IMR-90 (cell line): ENCODE measurements at regions not wholly inside any gene's neighbourhood (a gene's known extent, or its start where the extent isn't known, plus 50 kb on each side); places are given as distances from the start of the nearest gene placed in this dataset.

ENCODE experiments used
- ATAC-seq: fragments of 200-7000 bp; cut with Tn5 transposase; 2 replicates; pipeline ENCODE4 v1.9.1; 2020; ENCODE audit warnings: low read depth, mild to moderate bottlenecking, moderate library complexity
- BruUV-seq: library from RNA; stranded (reverse); fragments of 400-500 nt; replicated peaks from 2 replicates; lab custom pipeline; 2021; lab: Mats Ljungman, UMichigan
- CTCF ChIA-PET: fragments of 300-600 bp; formaldehyde crosslinking; extraction: SDS; loops from one replicate; lab custom pipeline; 2021; ENCODE audit warnings: antibody characterized with exemption; lab: Yijun Ruan, JAX
- POLR2A ChIA-PET: fragments of 300-600 bp; sonication (Branson Sonifier 250); formaldehyde crosslinking; loops from one replicate; lab custom pipeline; 2022; ENCODE audit warnings: antibody characterized with exemption; ENCODE audit not compliant: unreplicated experiment; lab: Charles Lee
- DNase-seq: peaks from one replicate; pipeline ENCODE4 v3.0.0; 2013
- H2AFZ ChIP-seq: replicated peaks from 2 replicates; pipeline ENCODE3; 2013; ENCODE audit warnings: low read length, mild to moderate bottlenecking; ENCODE audit not compliant: poor library complexity
- H2AK5ac ChIP-seq: 2 replicates; pipeline ENCODE4 v1.6.1; 2013; ENCODE audit warnings: low read depth, low read length, inconsistent platforms
- H2AK9ac ChIP-seq: replicated peaks from 2 replicates; pipeline ENCODE3; 2013; ENCODE audit warnings: mild to moderate bottlenecking, low read depth, low read length, moderate library complexity; ENCODE audit not compliant: poor library complexity
- H2BK120ac ChIP-seq: 2 replicates; pipeline ENCODE4 v1.6.1; 2013; ENCODE audit warnings: low read depth, low read length, inconsistent platforms
- H2BK15ac ChIP-seq: 3 replicates; pipeline ENCODE4 v1.6.1; 2013; ENCODE audit warnings: low read depth, low read length, inconsistent platforms
- H2BK20ac ChIP-seq: 2 replicates; pipeline ENCODE4 v1.6.1; 2013; ENCODE audit warnings: low read depth, mild to moderate bottlenecking, inconsistent platforms, low read length, moderate library complexity
- H2BK5ac ChIP-seq: 2 replicates; pipeline ENCODE4 v1.6.1; 2013; ENCODE audit warnings: mild to moderate bottlenecking, low read depth, low read length, inconsistent platforms; ENCODE audit not compliant: poor library complexity, severe bottlenecking
- H3K14ac ChIP-seq: replicated peaks from 2 replicates; pipeline ENCODE4 v1.6.1; 2013; ENCODE audit warnings: low read depth, low read length, inconsistent platforms
- H3K18ac ChIP-seq: 2 replicates; pipeline ENCODE4 v1.6.1; 2013; ENCODE audit warnings: low read depth, low read length, control low read depth
- H3K23ac ChIP-seq: 2 replicates; pipeline ENCODE4 v1.6.1; 2013; ENCODE audit warnings: low read depth, low read length, inconsistent platforms
- H3K27ac ChIP-seq: 2 replicates; pipeline ENCODE4 v1.5.1; 2013; ENCODE audit warnings: mild to moderate bottlenecking, control low read depth, low read length; ENCODE audit not compliant: insufficient read depth
- H3K27me3 ChIP-seq: 2 replicates; pipeline ENCODE4 v1.6.1; 2013; ENCODE audit warnings: low read length; ENCODE audit not compliant: control insufficient read depth, insufficient read depth
- H3K36me3 ChIP-seq: 2 replicates; pipeline ENCODE4 v1.6.1; 2013; ENCODE audit warnings: low read length, mixed read lengths; ENCODE audit not compliant: control insufficient read depth, insufficient read depth
- H3K4ac ChIP-seq: 2 replicates; pipeline ENCODE4 v1.6.1; 2013; ENCODE audit warnings: low read depth, low read length, inconsistent platforms
- H3K4me1 ChIP-seq: 2 replicates; pipeline ENCODE4 v1.6.1; 2013; ENCODE audit warnings: low read length, mixed read lengths; ENCODE audit not compliant: control insufficient read depth, insufficient read depth
- H3K4me2 ChIP-seq: 2 replicates; pipeline ENCODE4 v1.6.1; 2013; ENCODE audit warnings: low read depth, mild to moderate bottlenecking, control low read depth, low read length, moderate library complexity
- H3K4me3 ChIP-seq: 2 replicates; pipeline ENCODE4 v1.5.1; 2013; ENCODE audit warnings: low read depth, mild to moderate bottlenecking, control low read depth, low read length, moderate library complexity; ENCODE audit not compliant: insufficient read depth
- H3K56ac ChIP-seq: 2 replicates; pipeline ENCODE4 v1.6.1; 2013; ENCODE audit warnings: low read length, inconsistent platforms; ENCODE audit not compliant: insufficient read depth; ENCODE audit errors: extremely low read depth
- H3K79me1 ChIP-seq, 2 experiments: 2 replicates each; pipeline ENCODE4 v1.6.1; 2013; ENCODE audit warnings: low read length in 2 of 2, inconsistent platforms in 1 of 2, low read depth in 1 of 2
- H3K9ac ChIP-seq: 2 replicates; pipeline ENCODE4 v1.6.1; 2013; ENCODE audit warnings: low read depth, low read length, control low read depth
- H3K9me1 ChIP-seq: 2 replicates; pipeline ENCODE4 v1.6.1; 2013; ENCODE audit warnings: low read length, inconsistent platforms; ENCODE audit not compliant: insufficient read depth
- H3K9me3 ChIP-seq: 2 replicates; pipeline ENCODE4 v1.6.1; 2013; ENCODE audit warnings: low read length; ENCODE audit not compliant: control insufficient read depth, insufficient read depth
- H4K20me1 ChIP-seq: 2 replicates; pipeline ENCODE4 v1.6.1; 2013; ENCODE audit warnings: low read length, inconsistent platforms; ENCODE audit not compliant: insufficient read depth
- H4K5ac ChIP-seq: 2 replicates; pipeline ENCODE4 v1.6.1; 2013; ENCODE audit warnings: mild to moderate bottlenecking, low read depth, low read length, control low read depth
- H4K8ac ChIP-seq, 2 experiments: 2 replicates each; pipeline ENCODE4 v1.6.1; 2013; ENCODE audit warnings: low read depth in 2 of 2, low read length in 2 of 2, control low read depth in 1 of 2, inconsistent platforms in 1 of 2
- H4K91ac ChIP-seq: 2 replicates; pipeline ENCODE4 v1.6.1; 2013; ENCODE audit warnings: low read depth, low read length, inconsistent platforms; ENCODE audit not compliant: insufficient read depth
- SMC3 ChIP-seq: fragments of 150-350 bp; IDR thresholded peaks from 2 replicates; pipeline ENCODE4 v1.6.1; 2016; ENCODE audit warnings: low read depth, mild to moderate bottlenecking, antibody characterized with exemption, low read length, moderate library complexity
- WGBS, 2 experiments: methylation state at CpG; one replicate each; pipeline versions ENCODE4 v1.1.5 to v1.1.7; 2013; ENCODE audit warnings: missing lambda C conversion rate in 2 of 2; ENCODE audit not compliant: insufficient read length in 1 of 2; ENCODE audit errors: extremely low coverage in 2 of 2; 5-methylcytosine and 5-hydroxymethylcytosine counted together
- dilution Hi-C: fragments of 300-500 bp; cut with HindIII; formaldehyde crosslinking; loops from one replicate; pipeline ENCODE4 v1.14.3; 2018; ENCODE audit warnings: low sequenced_read_pairs; ENCODE audit not compliant: unreplicated experiment
- in situ Hi-C: fragments of 300-500 bp; cut with MboI; formaldehyde crosslinking; loops from 3 replicates; pipeline ENCODE4 v1.14.3; 2019; ENCODE audit warnings: low sequenced_read_pairs, inconsistent platforms, mixed read lengths
- intact Hi-C: fragments of 100-400 bp; cut with micrococcal nuclease; formaldehyde crosslinking; loops from 2 replicates; pipeline ENCODE4 v1.10.0; 2022

- ChIA-PET POLR2A (no interaction called here), CTCF (no interaction called here)
- H2AK9ac ChIP-seq: no peak overlapping the region
- no peak overlapping the region for H2AK5ac ChIP-seq
- no peak overlapping the region for H2BK20ac ChIP-seq
- H2BK15ac ChIP-seq: no peak overlapping the region
- dilution Hi-C loops (no loop called here), intact Hi-C loops (no loop called here), in situ Hi-C loops (no loop called here)
- DNase-seq (no peak), ATAC-seq (no peak)
- TF ChIP-seq SMC3: no peak
- H2BK120ac ChIP-seq: no peak overlapping the region
- no peak overlapping the region for H3K4me2 ChIP-seq
- no CpG with 5 or more reads among the region's 5 CpGs for WGBS, 2 experiments
- H3K27me3 ChIP-seq: no peaks in the 10 kb centered on the region
- no peak overlapping the region for H3K56ac ChIP-seq
- no peak overlapping the region for H3K4ac ChIP-seq
- H4K20me1 ChIP-seq: no peaks in the 10 kb centered on the region
- no peaks in the 10 kb centered on the region for H3K79me1 ChIP-seq
- no peak overlapping the region for H4K91ac ChIP-seq
- no peak overlapping the region for H4K8ac ChIP-seq
- H3K14ac ChIP-seq: no peak overlapping the region
- no peaks in the 10 kb centered on the region for H3K4me1 ChIP-seq
- no peak overlapping the region for H2BK5ac ChIP-seq
- no peak overlapping the region for H3K18ac ChIP-seq
- H3K27ac ChIP-seq: no peak overlapping the region
- no peak overlapping the region for H3K4me3 ChIP-seq
- no TSS peak for BruUV-seq
- no peak overlapping the region for H4K5ac ChIP-seq
- no peaks in the 10 kb centered on the region for H3K9me1 ChIP-seq
- no peak overlapping the region for H2AFZ ChIP-seq
- no peak overlapping the region for H3K23ac ChIP-seq
- no peaks in the 10 kb centered on the region for H3K36me3 ChIP-seq
- no peaks in the 10 kb centered on the region for H3K9me3 ChIP-seq
- no peak overlapping the region for H3K9ac ChIP-seq
Measured at GRCh38 chr7:84425702-84426259, 231.2 kb upstream of the SEMA3A start.
